ENCODE measurements at regions not wholly inside any gene's neighbourhood (a gene's known extent, or its start where the extent isn't known, plus 50 kb on each side); places are given as distances from the start of the nearest gene placed in this dataset.
A peak's percentile ranks its signal among the peaks of the same experiment; 100 is the strongest.

GRCh38 chr7:46767071-46767470 is 814.8 kb downstream of the TNS3 start:
- Histone ChIP-seq H3K4me3 (ENCODE audit: insufficient read depth, low read length) (no peak overlapping the region), H3K79me2 (ENCODE audit: insufficient read depth, low read length) (no peaks in the 10 kb centered on the region), H3K4me1 (ENCODE audit: insufficient read depth, low read length) (peaks cover 14% of the 10 kb centered on the region), H4K20me1 (ENCODE audit: insufficient read depth, low read length) (no peaks in the 10 kb centered on the region), H2AFZ (ENCODE audit: low read length) (peak overlapping the region; percentile 58), H3K27ac (ENCODE audit: low read depth, low read length) (no peak overlapping the region), H3K4me2 (ENCODE audit: insufficient read depth, low read length) (no peak overlapping the region), H3K36me3 (ENCODE audit: insufficient read depth, low read length) (no peaks in the 10 kb centered on the region), H3K9me3 (ENCODE audit: low read depth, low read length) (no peaks in the 10 kb centered on the region), H3K27me3 (ENCODE audit: insufficient read depth, low read length) (no peaks in the 10 kb centered on the region)
- no peak for TF ChIP-seq CTCF (IDR thresholded peaks at IDR 0.05; ENCODE audit: extremely low read depth, low read depth, low read length)
- no peak for DNase-seq (ENCODE audit: insufficient read length, low spot score, missing footprints)

- no peaks in the 10 kb centered on the region for H3K9me3 ChIP-seq (ENCODE audit: low read depth, low read length)
- no peaks in the 10 kb centered on the region for H3K36me3 ChIP-seq (ENCODE audit: insufficient read depth, low read length)
- H3K27me3 ChIP-seq (ENCODE audit: insufficient read depth, low read length) = no peaks in the 10 kb centered on the region
- peak overlapping the region; percentile 16 for H3K4me2 ChIP-seq (ENCODE audit: insufficient read depth, low read length)
- peak; percentile 88 for DNase-seq (ENCODE audit: insufficient read length, low spot score, missing footprints)
- H3K27ac ChIP-seq (ENCODE audit: low read depth, low read length) = peak overlapping the region; percentile 85
- no peaks in the 10 kb centered on the region for H4K20me1 ChIP-seq (ENCODE audit: insufficient read depth, low read length)
- peak overlapping the region; percentile 54 for H2AFZ ChIP-seq (ENCODE audit: low read length)
- peaks cover 14% of the 10 kb centered on the region for H3K4me1 ChIP-seq (ENCODE audit: insufficient read depth, low read length)
- no peaks in the 10 kb centered on the region for H3K79me2 ChIP-seq (ENCODE audit: insufficient read depth, low read length)
- H3K4me3 ChIP-seq (ENCODE audit: insufficient read depth, low read length) = no peak overlapping the region
- no peak for TF ChIP-seq CTCF (IDR thresholded peaks at IDR 0.05; ENCODE audit: extremely low read depth, low read depth, low read length)
Observed at GRCh38 chr7:46764100-46764936, 817.6 kb downstream of the TNS3 start.

GRCh38 chr7:46763344-46763743 is 818.6 kb downstream of the TNS3 start:
- H3K27ac ChIP-seq (ENCODE audit: low read depth, low read length) = peak overlapping the region; percentile 85

More at GRCh38 chr7:46763344-46763743, 818.6 kb downstream of the TNS3 start:
- Histone ChIP-seq H3K36me3 (ENCODE audit: insufficient read depth, low read length) (no peaks in the 10 kb centered on the region), H3K9me3 (ENCODE audit: low read depth, low read length) (no peaks in the 10 kb centered on the region), H3K79me2 (ENCODE audit: insufficient read depth, low read length) (no peaks in the 10 kb centered on the region), H3K27me3 (ENCODE audit: insufficient read depth, low read length) (no peaks in the 10 kb centered on the region), H3K4me3 (ENCODE audit: insufficient read depth, low read length) (no peak overlapping the region), H4K20me1 (ENCODE audit: insufficient read depth, low read length) (no peaks in the 10 kb centered on the region), H3K4me2 (ENCODE audit: insufficient read depth, low read length) (peak overlapping the region; percentile 11), H2AFZ (ENCODE audit: low read length) (peak overlapping the region; percentile 37), H3K4me1 (ENCODE audit: insufficient read depth, low read length) (peaks cover 14% of the 10 kb centered on the region)
- TF ChIP-seq CTCF (IDR thresholded peaks at IDR 0.05; ENCODE audit: extremely low read depth, low read depth, low read length) = no peak
- DNase-seq (ENCODE audit: insufficient read length, low spot score, missing footprints) = no peak

All from osteoblast (primary cell).